Umbilical cord (tissue), 1 donor: ENCODE measurements at regions not wholly inside any gene's neighbourhood (a gene's known extent, or its start where the extent isn't known, plus 50 kb on each side); places are given as distances from the start of the nearest gene placed in this dataset.

Experiments
- DNase-seq: peaks from one replicate; pipeline ENCODE4 v3.0.0-alpha.2; 2015; ENCODE audit warnings: low spot score

- no peak for DNase-seq
Observed at GRCh38 chr3:69568951-69569350, 170.3 kb upstream of the MITF start.

- DNase-seq: no peak
Observed at GRCh38 chr3:69568458-69568857, 170.8 kb upstream of the MITF start.

GRCh38 chr3:69567710-69568052 is 171.6 kb upstream of the MITF start:
- no peak for DNase-seq

- DNase-seq: no peak
Observed at GRCh38 chr3:69567023-69567709, 172.1 kb upstream of the MITF start.

- DNase-seq: no peak
Observed at GRCh38 chr3:69566275-69566674, 173.0 kb upstream of the MITF start.

GRCh38 chr3:69565316-69565715 is 173.9 kb upstream of the MITF start:
- no peak for DNase-seq

GRCh38 chr3:69563981-69564380 is 175.3 kb upstream of the MITF start:
- no peak for DNase-seq

- no peak for DNase-seq
Observed at GRCh38 chr3:69563151-69563550, 176.1 kb upstream of the MITF start.

GRCh38 chr3:69562020-69562419 is 176.1 kb upstream of the FRMD4B start:
- DNase-seq: no peak

- no peak for DNase-seq
Observed at GRCh38 chr3:69560818-69561217, 174.9 kb upstream of the FRMD4B start.

- DNase-seq: no peak
Observed at GRCh38 chr3:69560116-69560515, 174.2 kb upstream of the FRMD4B start.

- peak; percentile 29 for DNase-seq
Observed at GRCh38 chr3:69558912-69559311, 173.0 kb upstream of the FRMD4B start.

GRCh38 chr3:69554576-69554975 is 168.7 kb upstream of the FRMD4B start:
- no peak for DNase-seq

GRCh38 chr3:69553888-69554287 is 168.0 kb upstream of the FRMD4B start:
- no peak for DNase-seq

GRCh38 chr3:69547461-69547880 is 161.6 kb upstream of the FRMD4B start:
- DNase-seq: no peak

GRCh38 chr3:69542805-69543429 is 157.0 kb upstream of the FRMD4B start:
- no peak for DNase-seq

GRCh38 chr3:69542089-69542804 is 156.4 kb upstream of the FRMD4B start:
- DNase-seq: no peak

GRCh38 chr3:69541711-69542088 is 155.8 kb upstream of the FRMD4B start:
- DNase-seq: no peak

- DNase-seq: peak; percentile 37
Observed at GRCh38 chr3:69540706-69541581, 155.1 kb upstream of the FRMD4B start.

GRCh38 chr3:69539134-69539533 is 153.2 kb upstream of the FRMD4B start:
- DNase-seq: peak; percentile 29

GRCh38 chr3:69538281-69538680 is 152.4 kb upstream of the FRMD4B start:
- DNase-seq: no peak
